Transverse colon (tissue), 4 donors: ENCODE measurements at regions not wholly inside any gene's neighbourhood (a gene's known extent, or its start where the extent isn't known, plus 50 kb on each side); places are given as distances from the start of the nearest gene placed in this dataset.

Source experiments
- CTCF ChIP-seq, 5 experiments: fragments of 200-600 bp in 3 of 5; fragments of 450-650 bp in 2 of 5; sonication (generic) in 3 of 5; IDR thresholded peaks; 1 replicate in 2 of 5; 2 replicates in 3 of 5; pipeline ENCODE4 v1.5.1; 2016 to 2017; ENCODE audit warnings: antibody characterized with exemption in 5 of 5, inconsistent platforms in 3 of 5, mild to moderate bottlenecking in 2 of 5, moderate library complexity in 1 of 5
- EP300 ChIP-seq: sonication (generic); formaldehyde crosslinking; IDR thresholded peaks from one replicate; pipeline ENCODE4 v1.6.1; 2017; ENCODE audit warnings: antibody characterized with exemption, low read depth
- POLR2A ChIP-seq: fragments of 450-650 bp; IDR thresholded peaks from one replicate; pipeline ENCODE4 v1.6.1; 2016; ENCODE audit warnings: antibody characterized with exemption, mild to moderate bottlenecking, moderate library complexity
- POLR2AphosphoS5 ChIP-seq, 3 donors: sonication (generic); formaldehyde crosslinking; IDR thresholded peaks; one replicate each; pipeline ENCODE4 v1.6.1; 2016; ENCODE audit warnings: antibody characterized with exemption in 3 of 3

- no peak for TF ChIP-seq POLR2AphosphoS5 (IDR thresholded peaks at IDR 0.05)
- TF ChIP-seq CTCF (IDR thresholded peaks at IDR 0.05), result no peak
- TF ChIP-seq EP300, result no peak
- no peak for TF ChIP-seq POLR2A
These were observed 170.6 kb downstream of the OGFRL1 start for GRCh38 chr6:71459162-71459561.
